HCT116 (cell line): ENCODE measurements at regions not wholly inside any gene's neighbourhood (a gene's known extent, or its start where the extent isn't known, plus 50 kb on each side); places are given as distances from the start of the nearest gene placed in this dataset.

Source experiments
- ATAC-seq: fragments of 200-7000 bp; cut with Tn5 transposase; 2 replicates; pipeline ENCODE4 v1.9.1; 2020; ENCODE audit warnings: mild to moderate bottlenecking, moderate library complexity
- BruUV-seq: library from RNA; stranded (reverse); fragments of 400-500 nt; replicated peaks from 2 replicates; lab custom pipeline; 2021; lab: Mats Ljungman, UMichigan
- CTCF ChIA-PET: fragments of 300-600 bp; sonication (Branson Sonifier 250); formaldehyde crosslinking; loops from one replicate; lab custom pipeline; 2021; ENCODE audit warnings: antibody characterized with exemption; lab: Charles Lee
- POLR2A ChIA-PET: fragments of 300-600, 350-600 bp; sonication (Branson Sonifier 250); formaldehyde crosslinking; loops from one replicate; lab custom pipeline; 2021; ENCODE audit warnings: antibody characterized with exemption; lab: Charles Lee
- RAD21 ChIA-PET, 2 experiments: fragments of 300-600 bp; sonication (Branson Sonifier 250); formaldehyde crosslinking; loops; one replicate each; lab custom pipeline; 2023; ENCODE audit warnings: low total read pairs in 2 of 2; ENCODE audit not compliant: uncharacterized antibody in 2 of 2, unreplicated experiment in 2 of 2, low non-redundant PET in 1 of 2; lab: Charles Lee
- DNase-seq: peaks from one replicate; pipeline ENCODE4 v3.0.0-alpha.2; 2010; ENCODE audit warnings: low read depth, low spot score
- H2AFZ ChIP-seq: fragments of 200-600 bp; shearing (Covaris generic), sonication (generic); 2 replicates; pipeline ENCODE4 v1.6.1; 2017; ENCODE audit warnings: low read depth, mixed run types, mixed read lengths, antibody characterized with exemption, low read length; ENCODE audit not compliant: poor library complexity, severe bottlenecking
- H3K27ac ChIP-seq: 2 replicates; pipeline ENCODE4 v1.5.1; 2012; ENCODE audit warnings: low read depth, low read length
- H3K27me3 ChIP-seq: fragments of 200-600 bp; sonication (generic); 2 replicates; pipeline ENCODE4 v1.6.1; 2016; ENCODE audit warnings: mixed run types, low read length, mixed read lengths; ENCODE audit not compliant: insufficient read depth
- H3K36me3 ChIP-seq, 2 experiments: fragments of 200-500 bp in 1 of 2; fragments of 200-600 bp in 1 of 2; sonication (Bioruptor generic) in 1 of 2; sonication (generic) in 1 of 2; 2 replicates each; pipeline versions ENCODE4 v1.5.1 to v1.6.1; 2014 to 2016; ENCODE audit warnings: low read length in 2 of 2, inconsistent platforms in 1 of 2, mixed read lengths in 1 of 2, mixed run types in 1 of 2; ENCODE audit not compliant: insufficient read depth in 2 of 2, control insufficient read depth in 1 of 2
- H3K4me1 ChIP-seq, 2 experiments: fragments of 200-600 bp in 1 of 2; sonication (generic) in 1 of 2; 2 replicates each; pipeline versions ENCODE4 v1.5.1 to v1.6.1; 2012 to 2017; ENCODE audit warnings: low read length in 2 of 2, inconsistent platforms in 1 of 2, mild to moderate bottlenecking in 1 of 2, mixed read lengths in 1 of 2, mixed run types in 1 of 2, moderate library complexity in 1 of 2; ENCODE audit not compliant: insufficient read depth in 2 of 2, control insufficient read depth in 1 of 2
- H3K4me2 ChIP-seq: fragments of 200-600 bp; sonication (generic); 2 replicates; pipeline ENCODE4 v1.6.1; 2017; ENCODE audit warnings: mixed run types, low read length, mixed read lengths
- H3K4me3 ChIP-seq, 2 experiments: fragments of 200-600 bp in 1 of 2; sonication (generic) in 1 of 2; replicated peaks in 1 of 2; 2 replicates each; pipeline ENCODE4 v1.5.1; 2011 to 2016; ENCODE audit warnings: low read length in 2 of 2, control low read depth in 1 of 2, low read depth in 1 of 2, mild to moderate bottlenecking in 1 of 2, mixed read lengths in 1 of 2, mixed run types in 1 of 2
- H3K79me2 ChIP-seq: fragments of 200-600 bp; sonication (generic); 2 replicates; pipeline ENCODE4 v1.6.1; 2017; ENCODE audit warnings: mild to moderate bottlenecking, mixed run types, low read length, moderate library complexity, mixed read lengths; ENCODE audit not compliant: insufficient read depth
- H3K9ac ChIP-seq: fragments of 200-600 bp; sonication (generic); 2 replicates; pipeline ENCODE4 v1.6.1; 2016; ENCODE audit warnings: low read length, mixed read lengths
- H3K9me2 ChIP-seq: fragments of 200-600 bp; sonication (generic), shearing (Covaris generic); 2 replicates; pipeline ENCODE4 v1.6.1; 2017; ENCODE audit warnings: mixed run types, mild to moderate bottlenecking, moderate library complexity; ENCODE audit not compliant: insufficient read depth
- H3K9me3 ChIP-seq, 2 experiments: fragments of 200-500 bp in 1 of 2; fragments of 200-600 bp in 1 of 2; sonication (Bioruptor generic) in 1 of 2; sonication (generic) in 1 of 2; 2 replicates each; pipeline ENCODE4 v1.6.1; 2014 to 2017; ENCODE audit warnings: low read length in 2 of 2, mixed read lengths in 2 of 2, inconsistent platforms in 1 of 2, low read depth in 1 of 2, mild to moderate bottlenecking in 1 of 2, mixed run types in 1 of 2, moderate library complexity in 1 of 2; ENCODE audit not compliant: control insufficient read depth in 1 of 2, insufficient read depth in 1 of 2
- H4K20me1 ChIP-seq: fragments of 200-600 bp; sonication (generic), shearing (Covaris generic); 2 replicates; pipeline ENCODE4 v1.6.1; 2017; ENCODE audit warnings: mixed run types, mild to moderate bottlenecking, moderate library complexity; ENCODE audit not compliant: insufficient read depth
- ATF3 ChIP-seq: IDR thresholded peaks from 2 replicates; pipeline ENCODE4 v1.6.1; 2012
- CBX3 ChIP-seq: IDR thresholded peaks from 2 replicates; pipeline ENCODE4 v1.6.1; 2012; ENCODE audit warnings: low read depth
- CEBPB ChIP-seq: IDR thresholded peaks from 2 replicates; pipeline ENCODE4 v1.6.1; 2012; ENCODE audit warnings: low read depth
- CTCF ChIP-seq, 3 experiments: fragments of 200-600 bp in 1 of 3; sonication (generic) in 1 of 3; IDR thresholded peaks in 2 of 3; conservative IDR thresholded peaks in 1 of 3; 2 replicates each; pipeline ENCODE4 v1.5.1; 2012 to 2017; ENCODE audit warnings: low read depth in 2 of 3, low read length in 2 of 3, antibody characterized with exemption in 1 of 3, borderline replicate concordance in 1 of 3, control low read depth in 1 of 3, mild to moderate bottlenecking in 1 of 3, mixed read lengths in 1 of 3, mixed run types in 1 of 3, moderate library complexity in 1 of 3; ENCODE audit not compliant: insufficient read depth in 1 of 3
- ELF1 ChIP-seq: IDR thresholded peaks from 2 replicates; pipeline ENCODE4 v1.6.1; 2012; ENCODE audit warnings: low read depth, borderline replicate concordance
- POLR2AphosphoS5 ChIP-seq: IDR thresholded peaks from 2 replicates; pipeline ENCODE4 v1.6.1; 2011; ENCODE audit warnings: mild to moderate bottlenecking, low read depth, low read length, moderate library complexity
- RAD21 ChIP-seq: IDR thresholded peaks from 2 replicates; pipeline ENCODE4 v1.6.1; 2012; ENCODE audit warnings: low read depth, mild to moderate bottlenecking
- SRF ChIP-seq: IDR thresholded peaks from 2 replicates; pipeline ENCODE4 v1.6.1; 2012; ENCODE audit warnings: low read depth
- YY1 ChIP-seq: IDR thresholded peaks from 2 replicates; pipeline ENCODE4 v1.6.1; 2011; ENCODE audit warnings: low read length, low read depth, moderate library complexity, mild to moderate bottlenecking; ENCODE audit not compliant: insufficient replicate concordance; ENCODE audit errors: extremely low read depth
- intact Hi-C: fragments of 100-400 bp; cut with micrococcal nuclease; formaldehyde crosslinking; loops from 2 replicates; pipeline ENCODE4 v1.10.0; 2022
- TF ChIP-seq, protein P1 (sequence below): IDR thresholded peaks from 2 replicates; pipeline ENCODE4 v1.6.1; 2011; ENCODE audit warnings: mild to moderate bottlenecking, low read length, moderate library complexity; ENCODE audit not compliant: insufficient replicate concordance; ENCODE audit errors: extremely low read depth

GRCh38 chr6:137973201-137973600 lies 106.1 kb downstream of the TNFAIP3 start:
- ChIA-PET CTCF (no interaction called here), RAD21 (no interaction called here), POLR2A (no interaction called here)
- BruUV-seq = no TSS peak
- H3K4me1 ChIP-seq = peaks cover 2 to 8% of the 10 kb centered on the region in 2 experiments; a peak in 3 of 4 replicates
- no peak overlapping the region for H2AFZ ChIP-seq
- no peaks in the 10 kb centered on the region for H3K9me3 ChIP-seq
- no peak for DNase-seq
- TF ChIP-seq YY1 = no peak
- no peak for TF ChIP-seq ATF3
- no peak for ATAC-seq
- H3K9me2 ChIP-seq = no peaks in the 10 kb centered on the region
- no peak overlapping the region for H3K4me3 ChIP-seq
- no peak overlapping the region for H3K4me2 ChIP-seq
- H4K20me1 ChIP-seq = no peaks in the 10 kb centered on the region
- H3K36me3 ChIP-seq = no peaks in the 10 kb centered on the region
- no peak overlapping the region for H3K9ac ChIP-seq
- intact Hi-C loops = loop anchor here (10.0 kb wide), 1 partner anchor 878 kb away; no protein-coding TSS in a partner anchor
- H3K27me3 ChIP-seq = no peaks in the 10 kb centered on the region
- no peak overlapping the region for H3K27ac ChIP-seq
- H3K79me2 ChIP-seq = no peaks in the 10 kb centered on the region

DNA sequence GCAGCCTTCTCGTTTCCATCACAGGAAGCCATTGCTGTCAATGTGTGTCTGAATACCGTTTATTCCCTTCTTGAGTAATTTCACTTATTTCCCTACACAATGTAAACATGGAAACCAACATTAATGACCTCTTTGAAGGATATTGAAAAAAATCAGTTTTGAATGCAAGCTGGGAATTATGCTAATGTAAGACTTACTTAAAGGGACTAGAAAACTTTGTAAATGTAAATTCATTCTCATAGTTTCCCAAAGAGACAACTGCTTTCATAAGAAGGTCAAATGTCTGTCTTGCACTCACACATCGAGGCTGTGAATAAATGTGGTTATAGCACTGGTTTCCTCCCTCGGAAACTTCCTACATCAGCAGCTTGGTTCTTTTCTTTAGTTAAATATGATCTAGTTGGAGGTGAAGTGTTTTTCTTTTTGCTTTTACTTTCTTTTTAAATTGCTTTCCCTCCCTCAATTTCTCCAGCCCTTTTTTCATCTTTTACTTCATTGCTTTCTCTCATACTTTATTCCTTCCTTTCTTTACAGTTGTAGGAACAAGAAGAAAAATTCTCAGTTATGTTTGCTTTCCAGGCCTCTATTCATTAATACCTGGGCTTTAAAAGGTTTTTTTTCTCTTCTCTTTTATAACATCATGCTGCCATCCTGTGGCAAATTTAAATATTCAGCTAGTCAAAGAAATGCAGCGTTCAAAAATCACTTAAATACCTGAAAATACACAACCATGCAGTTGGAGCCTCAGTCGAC lies 108.3 kb downstream of the TNFAIP3 start:
- no peak overlapping the region for H3K4me2 ChIP-seq
- no peak for ATAC-seq
- RAD21 ChIA-PET = no interaction called here
- H4K20me1 ChIP-seq = no peaks in the 10 kb centered on the region
- no peaks in the 10 kb centered on the region for H3K27me3 ChIP-seq
- no peak overlapping the region for H3K27ac ChIP-seq
- no peak overlapping the region for H2AFZ ChIP-seq
- POLR2A ChIA-PET = no interaction called here
- H3K9me2 ChIP-seq = no peaks in the 10 kb centered on the region
- peaks cover 7 to 21% of the 10 kb centered on the region in 2 experiments for H3K4me1 ChIP-seq
- intact Hi-C loops = loop anchor here (1.0 to 10.0 kb wide), 2 partner anchors 267 to 881 kb away; no protein-coding TSS in a partner anchor
- no peaks in the 10 kb centered on the region for H3K9me3 ChIP-seq
- H3K4me3 ChIP-seq = no peak overlapping the region
- H3K36me3 ChIP-seq = no peaks in the 10 kb centered on the region
- no peaks in the 10 kb centered on the region for H3K79me2 ChIP-seq
- BruUV-seq = no TSS peak
- peak; percentile 7 for DNase-seq
- H3K9ac ChIP-seq = no peak overlapping the region
- CTCF ChIA-PET = interaction anchor here (0.8 to 2.3 kb wide), 6 partner anchors 29 to 334 kb away, joined by 3 to 14 read pairs (median 5); no protein-coding TSS in a partner anchor
- no peak for TF ChIP-seq CEBPB
- TF ChIP-seq ELF1 = no peak
- TF ChIP-seq ATF3 = no peak
- TF ChIP-seq CTCF (IDR thresholded peaks at IDR 0.05 in 2 of 3, conservative IDR thresholded peaks at IDR 0.05 in 1 of 3; ENCODE audit: borderline replicate concordance in 1 of 3, insufficient read depth in 1 of 3, low read depth in 2 of 3, low read length in 2 of 3) = peak in 2 of 3 experiments; percentile 45 to 62; a peak in 3 of 6 replicates
- no peak for TF ChIP-seq SRF
- peak; percentile 71 for TF ChIP-seq RAD21
- no peak for TF ChIP-seq POLR2AphosphoS5
- TF ChIP-seq, protein P1, sequence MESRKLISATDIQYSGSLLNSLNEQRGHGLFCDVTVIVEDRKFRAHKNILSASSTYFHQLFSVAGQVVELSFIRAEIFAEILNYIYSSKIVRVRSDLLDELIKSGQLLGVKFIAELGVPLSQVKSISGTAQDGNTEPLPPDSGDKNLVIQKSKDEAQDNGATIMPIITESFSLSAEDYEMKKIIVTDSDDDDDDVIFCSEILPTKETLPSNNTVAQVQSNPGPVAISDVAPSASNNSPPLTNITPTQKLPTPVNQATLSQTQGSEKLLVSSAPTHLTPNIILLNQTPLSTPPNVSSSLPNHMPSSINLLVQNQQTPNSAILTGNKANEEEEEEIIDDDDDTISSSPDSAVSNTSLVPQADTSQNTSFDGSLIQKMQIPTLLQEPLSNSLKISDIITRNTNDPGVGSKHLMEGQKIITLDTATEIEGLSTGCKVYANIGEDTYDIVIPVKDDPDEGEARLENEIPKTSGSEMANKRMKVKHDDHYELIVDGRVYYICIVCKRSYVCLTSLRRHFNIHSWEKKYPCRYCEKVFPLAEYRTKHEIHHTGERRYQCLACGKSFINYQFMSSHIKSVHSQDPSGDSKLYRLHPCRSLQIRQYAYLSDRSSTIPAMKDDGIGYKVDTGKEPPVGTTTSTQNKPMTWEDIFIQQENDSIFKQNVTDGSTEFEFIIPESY = no peak
- no peak for TF ChIP-seq CBX3
